H9 (cell line): ENCODE measurements at regions not wholly inside any gene's neighbourhood (a gene's known extent, or its start where the extent isn't known, plus 50 kb on each side); places are given as distances from the start of the nearest gene placed in this dataset.

Source experiments
- DNase-seq: peaks from one replicate; pipeline ENCODE4 v3.0.0-alpha.2; 2017
- H2AFZ ChIP-seq: one replicate; pipeline ENCODE4 v1.6.1; 2013; ENCODE audit warnings: mild to moderate bottlenecking, low read length, control low read depth, moderate library complexity
- H2AK5ac ChIP-seq: 2 replicates; pipeline ENCODE4 v1.6.1; 2013; ENCODE audit warnings: low read length, control low read depth, mixed read lengths; ENCODE audit not compliant: insufficient read length
- H2BK120ac ChIP-seq: one replicate; pipeline ENCODE4 v1.6.1; 2013; ENCODE audit warnings: low read depth, mild to moderate bottlenecking, low read length, control low read depth, inconsistent platforms; ENCODE audit not compliant: poor library complexity, severe bottlenecking
- H2BK12ac ChIP-seq: 2 replicates; pipeline ENCODE4 v1.6.1; 2013; ENCODE audit warnings: low read length, control low read depth, mixed read lengths, low read depth; ENCODE audit not compliant: insufficient read length
- H2BK15ac ChIP-seq: 2 replicates; pipeline ENCODE4 v1.6.1; 2013; ENCODE audit warnings: low read depth, low read length, control low read depth
- H2BK20ac ChIP-seq: one replicate; pipeline ENCODE4 v1.6.1; 2013; ENCODE audit warnings: low read depth, mild to moderate bottlenecking, low read length, control low read depth, inconsistent platforms; ENCODE audit not compliant: poor library complexity, severe bottlenecking
- H2BK5ac ChIP-seq: 2 replicates; pipeline ENCODE4 v1.6.1; 2013; ENCODE audit warnings: low read length, control low read depth, mixed read lengths; ENCODE audit not compliant: insufficient read length
- H3K14ac ChIP-seq: 2 replicates; pipeline ENCODE4 v1.6.1; 2013; ENCODE audit warnings: low read length, control low read depth; ENCODE audit not compliant: insufficient read depth
- H3K18ac ChIP-seq: 2 replicates; pipeline ENCODE4 v1.6.1; 2013; ENCODE audit warnings: low read depth, mild to moderate bottlenecking, mixed read lengths, low read length, control low read depth; ENCODE audit not compliant: insufficient read length
- H3K23ac ChIP-seq: 2 replicates; pipeline ENCODE4 v1.6.1; 2013; ENCODE audit warnings: low read length, control low read depth, mixed read lengths, low read depth; ENCODE audit not compliant: insufficient read length
- H3K23me2 ChIP-seq: 2 replicates; pipeline ENCODE4 v1.6.1; 2013; ENCODE audit warnings: low read depth, mild to moderate bottlenecking, mixed read lengths, low read length, control low read depth; ENCODE audit not compliant: insufficient read length, poor library complexity, severe bottlenecking
- H3K27ac ChIP-seq: 2 replicates; pipeline ENCODE4 v1.5.1; 2013; ENCODE audit warnings: low read length, control low read depth, mixed read lengths, low read depth; ENCODE audit not compliant: insufficient read length
- H3K27me3 ChIP-seq: 2 replicates; pipeline ENCODE4 v1.6.1; 2013; ENCODE audit warnings: low read length, control low read depth, inconsistent platforms; ENCODE audit not compliant: insufficient read depth
- H3K4ac ChIP-seq: 2 replicates; pipeline ENCODE4 v1.6.1; 2013; ENCODE audit warnings: low read depth, mild to moderate bottlenecking, control low read depth, inconsistent platforms, low read length, moderate library complexity
- H3K4me1 ChIP-seq: 2 replicates; pipeline ENCODE4 v1.6.1; 2013; ENCODE audit warnings: low read length, control low read depth, inconsistent platforms; ENCODE audit not compliant: insufficient read depth
- H3K4me2 ChIP-seq: 2 replicates; pipeline ENCODE4 v1.6.1; 2013; ENCODE audit warnings: low read length, control low read depth, mixed read lengths; ENCODE audit not compliant: insufficient read length, insufficient read depth
- H3K56ac ChIP-seq: 2 replicates; pipeline ENCODE4 v1.6.1; 2013; ENCODE audit warnings: low read depth, mild to moderate bottlenecking, mixed read lengths, low read length, control low read depth; ENCODE audit not compliant: insufficient read length
- H3K79me1 ChIP-seq: 2 replicates; pipeline ENCODE4 v1.6.1; 2013; ENCODE audit warnings: low read depth, mild to moderate bottlenecking, moderate library complexity, low read length, control low read depth, inconsistent platforms; ENCODE audit not compliant: insufficient read depth, poor library complexity, severe bottlenecking
- H3K79me2 ChIP-seq: 2 replicates; pipeline ENCODE4 v1.6.1; 2013; ENCODE audit warnings: low read length, control low read depth, inconsistent platforms; ENCODE audit not compliant: insufficient read depth
- H3K9ac ChIP-seq: 2 replicates; pipeline ENCODE4 v1.6.1; 2013; ENCODE audit warnings: low read length, control low read depth, mixed read lengths; ENCODE audit not compliant: insufficient read length; ENCODE audit errors: extremely low read depth
- H3K9me3 ChIP-seq: one replicate; pipeline ENCODE4 v1.6.1; 2013; ENCODE audit warnings: low read depth, low read length, inconsistent platforms; ENCODE audit not compliant: control insufficient read depth
- H3T11ph ChIP-seq: one replicate; pipeline ENCODE4 v1.6.1; 2013; ENCODE audit warnings: mild to moderate bottlenecking, low read length, control low read depth, inconsistent platforms
- H4K20me1 ChIP-seq: one replicate; pipeline ENCODE4 v1.6.1; 2013; ENCODE audit not compliant: control insufficient read depth, insufficient read length, insufficient read depth
- H4K5ac ChIP-seq: 2 replicates; pipeline ENCODE4 v1.6.1; 2013; ENCODE audit warnings: low read depth, mild to moderate bottlenecking, mixed read lengths, low read length, control low read depth; ENCODE audit not compliant: insufficient read length
- H4K8ac ChIP-seq: replicated peaks from 2 replicates; pipeline ENCODE4 v1.6.1; 2013; ENCODE audit warnings: low read length, control low read depth, mixed read lengths, low read depth; ENCODE audit not compliant: insufficient read length
- H4K91ac ChIP-seq: 2 replicates; pipeline ENCODE4 v1.6.1; 2013; ENCODE audit warnings: low read depth, mild to moderate bottlenecking, moderate library complexity, mixed read lengths, low read length, control low read depth; ENCODE audit not compliant: insufficient read length
- H3K27ac Mint-ChIP-seq, 3 experiments: 2 replicates in 2 of 3; 3 replicates in 1 of 3; pipeline ENCODE4 v1.8.0; 2020 to 2021; ENCODE audit warnings: mixed read lengths in 3 of 3, mild to moderate bottlenecking in 1 of 3, moderate library complexity in 1 of 3
- H3K27me3 Mint-ChIP-seq: 2 replicates; pipeline ENCODE4 v1.8.0; 2021; ENCODE audit warnings: low read depth, mild to moderate bottlenecking, moderate library complexity, mixed read lengths
- H3K36me3 Mint-ChIP-seq, 3 experiments: 2 replicates in 2 of 3; 3 replicates in 1 of 3; pipeline ENCODE4 v1.8.0; 2020 to 2021; ENCODE audit warnings: low read depth in 3 of 3, mixed read lengths in 3 of 3; ENCODE audit not compliant: insufficient read depth in 1 of 3
- H3K4me1 Mint-ChIP-seq, 2 experiments: 2 replicates each; pipeline ENCODE4 v1.8.0; 2020; ENCODE audit warnings: mixed read lengths in 2 of 2
- H3K4me3 Mint-ChIP-seq, 2 experiments: 2 replicates in 1 of 2; 3 replicates in 1 of 2; pipeline ENCODE4 v1.8.0; 2020 to 2021; ENCODE audit warnings: mild to moderate bottlenecking in 2 of 2, mixed read lengths in 2 of 2, moderate library complexity in 1 of 2
- H3K9me3 Mint-ChIP-seq, 2 experiments: 2 replicates in 1 of 2; 3 replicates in 1 of 2; pipeline ENCODE4 v1.8.0; 2020; ENCODE audit warnings: mild to moderate bottlenecking in 2 of 2, mixed read lengths in 2 of 2, moderate library complexity in 1 of 2
- WGBS: extraction: QIAGEN DNeasy Blood & Tissue Kit; methylation state at CpG from one replicate; pipeline ENCODE4 v1.1.7; 2013; ENCODE audit warnings: missing lambda C conversion rate, low lambda C conversion rate, mixed read lengths; ENCODE audit not compliant: insufficient read length; ENCODE audit errors: extremely low coverage; 5-methylcytosine and 5-hydroxymethylcytosine counted together
- TF ChIP-seq, protein P1 (sequence below): fragments of 200-600 bp; sonication (generic); conservative IDR thresholded peaks from 3 replicates; pipeline ENCODE4 v1.8.0; 2021; ENCODE audit warnings: antibody characterized with exemption, mild to moderate bottlenecking

DNA sequence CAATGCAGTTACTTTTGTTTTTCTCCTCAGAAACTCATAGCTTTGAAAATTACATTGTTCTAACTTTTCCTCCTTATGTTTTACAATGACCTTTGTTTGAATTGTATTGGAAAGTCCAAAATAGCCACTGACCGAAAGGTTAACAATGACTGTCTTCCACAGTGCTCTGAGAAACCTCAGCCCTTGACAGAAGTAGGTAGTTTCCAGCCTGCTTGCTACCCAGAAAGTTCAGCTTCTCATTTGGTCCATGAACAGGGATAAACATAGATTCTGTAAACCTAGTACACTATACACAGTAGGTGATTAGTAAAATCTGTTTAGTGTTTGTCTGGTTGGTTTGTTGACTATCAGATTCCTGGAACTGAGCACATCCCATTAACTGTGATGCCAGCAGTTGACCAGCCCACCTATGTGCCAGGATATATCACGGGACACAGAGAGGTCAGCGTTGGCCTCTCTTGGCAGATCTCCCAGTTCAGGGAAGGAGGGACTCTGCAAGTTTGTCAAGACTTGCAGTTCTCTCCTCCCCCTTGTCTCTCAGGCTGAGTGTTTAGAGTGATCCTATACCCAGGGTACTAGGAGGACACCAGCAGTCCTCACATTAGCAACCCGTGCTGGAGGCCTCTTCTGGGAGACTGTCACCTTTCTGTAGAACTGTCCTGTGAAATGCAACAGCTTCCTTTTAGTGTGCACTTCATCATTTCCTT lies 297.6 kb downstream of the ARHGAP12 start:
- WGBS, result no CpG with 5 or more reads among the region's 4 CpGs
- H2BK12ac ChIP-seq, result no peak overlapping the region
- H2BK15ac ChIP-seq, result no peak overlapping the region
- no peak overlapping the region for H3K27ac ChIP-seq
- no peaks in the 10 kb centered on the region for H3K27me3 ChIP-seq
- H4K20me1 ChIP-seq, result no peaks in the 10 kb centered on the region
- no peak overlapping the region for H2AK5ac ChIP-seq
- H3K36me3 Mint-ChIP-seq, result peaks cover 7% of the 10 kb centered on the region in 3 experiments
- H4K8ac ChIP-seq, result no peak overlapping the region
- no peaks in the 10 kb centered on the region for H3K79me2 ChIP-seq
- H2AFZ ChIP-seq, result no peak overlapping the region
- H4K91ac ChIP-seq, result no peak overlapping the region
- H2BK120ac ChIP-seq, result no peak overlapping the region
- H3T11ph ChIP-seq, result no peak overlapping the region
- H3K18ac ChIP-seq, result no peak overlapping the region
- no peaks in the 10 kb centered on the region for H3K4me1 Mint-ChIP-seq
- no peak overlapping the region; a peak in 1 of 7 replicates for H3K27ac Mint-ChIP-seq
- no peak overlapping the region for H3K23ac ChIP-seq
- H3K4me2 ChIP-seq, result no peak overlapping the region
- H3K23me2 ChIP-seq, result no peaks in the 10 kb centered on the region
- H2BK5ac ChIP-seq, result no peak overlapping the region
- no peaks in the 10 kb centered on the region for H3K9me3 ChIP-seq
- H3K4me1 ChIP-seq, result no peaks in the 10 kb centered on the region
- no peak overlapping the region for H3K56ac ChIP-seq
- no peak overlapping the region for H3K4ac ChIP-seq
- peaks cover 12 to 24% of the 10 kb centered on the region in 2 experiments for H3K9me3 Mint-ChIP-seq
- no peak overlapping the region for H2BK20ac ChIP-seq
- H3K14ac ChIP-seq, result no peak overlapping the region
- H3K79me1 ChIP-seq, result no peaks in the 10 kb centered on the region
- H4K5ac ChIP-seq, result no peak overlapping the region
- H3K4me3 Mint-ChIP-seq, result no peak overlapping the region
- H3K9ac ChIP-seq, result no peak overlapping the region
- TF ChIP-seq, protein P1, sequence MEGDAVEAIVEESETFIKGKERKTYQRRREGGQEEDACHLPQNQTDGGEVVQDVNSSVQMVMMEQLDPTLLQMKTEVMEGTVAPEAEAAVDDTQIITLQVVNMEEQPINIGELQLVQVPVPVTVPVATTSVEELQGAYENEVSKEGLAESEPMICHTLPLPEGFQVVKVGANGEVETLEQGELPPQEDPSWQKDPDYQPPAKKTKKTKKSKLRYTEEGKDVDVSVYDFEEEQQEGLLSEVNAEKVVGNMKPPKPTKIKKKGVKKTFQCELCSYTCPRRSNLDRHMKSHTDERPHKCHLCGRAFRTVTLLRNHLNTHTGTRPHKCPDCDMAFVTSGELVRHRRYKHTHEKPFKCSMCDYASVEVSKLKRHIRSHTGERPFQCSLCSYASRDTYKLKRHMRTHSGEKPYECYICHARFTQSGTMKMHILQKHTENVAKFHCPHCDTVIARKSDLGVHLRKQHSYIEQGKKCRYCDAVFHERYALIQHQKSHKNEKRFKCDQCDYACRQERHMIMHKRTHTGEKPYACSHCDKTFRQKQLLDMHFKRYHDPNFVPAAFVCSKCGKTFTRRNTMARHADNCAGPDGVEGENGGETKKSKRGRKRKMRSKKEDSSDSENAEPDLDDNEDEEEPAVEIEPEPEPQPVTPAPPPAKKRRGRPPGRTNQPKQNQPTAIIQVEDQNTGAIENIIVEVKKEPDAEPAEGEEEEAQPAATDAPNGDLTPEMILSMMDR, result no peak
- DNase-seq, result no peak
- H3K27me3 Mint-ChIP-seq, result no peaks in the 10 kb centered on the region; the same call in 1 of the 2 replicates
